ENCODE measurements at regions not wholly inside any gene's neighbourhood (a gene's known extent, or its start where the extent isn't known, plus 50 kb on each side); places are given as distances from the start of the nearest gene placed in this dataset.

DNA sequence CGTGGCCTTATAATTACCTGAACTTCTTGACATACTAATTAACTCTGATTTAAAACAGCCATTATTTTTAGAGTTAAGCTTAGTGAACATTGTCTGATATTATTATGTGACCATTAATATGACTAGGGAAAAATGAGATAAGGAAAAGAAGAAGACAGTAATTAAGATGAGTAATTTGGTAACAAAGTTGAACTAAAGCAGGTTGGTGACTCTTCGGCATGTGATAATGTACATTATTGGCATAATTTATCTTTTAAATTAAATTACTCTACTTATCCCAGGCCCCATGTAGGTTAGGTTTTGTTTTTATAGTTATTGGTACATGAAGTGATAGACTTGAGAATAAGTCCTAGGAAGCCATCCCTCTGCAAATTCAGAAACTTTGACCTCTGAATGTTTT, 249.7 kb upstream of the CFAP20DC start:
- TF ChIP-seq, protein P1, sequence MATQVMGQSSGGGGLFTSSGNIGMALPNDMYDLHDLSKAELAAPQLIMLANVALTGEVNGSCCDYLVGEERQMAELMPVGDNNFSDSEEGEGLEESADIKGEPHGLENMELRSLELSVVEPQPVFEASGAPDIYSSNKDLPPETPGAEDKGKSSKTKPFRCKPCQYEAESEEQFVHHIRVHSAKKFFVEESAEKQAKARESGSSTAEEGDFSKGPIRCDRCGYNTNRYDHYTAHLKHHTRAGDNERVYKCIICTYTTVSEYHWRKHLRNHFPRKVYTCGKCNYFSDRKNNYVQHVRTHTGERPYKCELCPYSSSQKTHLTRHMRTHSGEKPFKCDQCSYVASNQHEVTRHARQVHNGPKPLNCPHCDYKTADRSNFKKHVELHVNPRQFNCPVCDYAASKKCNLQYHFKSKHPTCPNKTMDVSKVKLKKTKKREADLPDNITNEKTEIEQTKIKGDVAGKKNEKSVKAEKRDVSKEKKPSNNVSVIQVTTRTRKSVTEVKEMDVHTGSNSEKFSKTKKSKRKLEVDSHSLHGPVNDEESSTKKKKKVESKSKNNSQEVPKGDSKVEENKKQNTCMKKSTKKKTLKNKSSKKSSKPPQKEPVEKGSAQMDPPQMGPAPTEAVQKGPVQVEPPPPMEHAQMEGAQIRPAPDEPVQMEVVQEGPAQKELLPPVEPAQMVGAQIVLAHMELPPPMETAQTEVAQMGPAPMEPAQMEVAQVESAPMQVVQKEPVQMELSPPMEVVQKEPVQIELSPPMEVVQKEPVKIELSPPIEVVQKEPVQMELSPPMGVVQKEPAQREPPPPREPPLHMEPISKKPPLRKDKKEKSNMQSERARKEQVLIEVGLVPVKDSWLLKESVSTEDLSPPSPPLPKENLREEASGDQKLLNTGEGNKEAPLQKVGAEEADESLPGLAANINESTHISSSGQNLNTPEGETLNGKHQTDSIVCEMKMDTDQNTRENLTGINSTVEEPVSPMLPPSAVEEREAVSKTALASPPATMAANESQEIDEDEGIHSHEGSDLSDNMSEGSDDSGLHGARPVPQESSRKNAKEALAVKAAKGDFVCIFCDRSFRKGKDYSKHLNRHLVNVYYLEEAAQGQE (IDR thresholded peaks at IDR 0.05; ENCODE audit: insufficient read depth in 1 of 2, low read depth in 2 of 2, low read length in 2 of 2) = no peak
- TF ChIP-seq POLR2AphosphoS5 (IDR thresholded peaks at IDR 0.05; ENCODE audit: low read depth, low read length) = no peak
- no peak for TF ChIP-seq TAF1 (IDR thresholded peaks at IDR 0.05; ENCODE audit: borderline replicate concordance, insufficient read depth, low read length)
- TF ChIP-seq SIN3A (IDR thresholded peaks at IDR 0.05; ENCODE audit: borderline replicate concordance, insufficient read depth, low read length) = no peak
- no peak for TF ChIP-seq FOXP2 (optimal IDR thresholded peaks at IDR 0.05; ENCODE audit: borderline replicate concordance, extremely low read depth, extremely low read length, insufficient read depth)
